ENCODE measurements at regions not wholly inside any gene's neighbourhood (a gene's known extent, or its start where the extent isn't known, plus 50 kb on each side); places are given as distances from the start of the nearest gene placed in this dataset.

DNA sequence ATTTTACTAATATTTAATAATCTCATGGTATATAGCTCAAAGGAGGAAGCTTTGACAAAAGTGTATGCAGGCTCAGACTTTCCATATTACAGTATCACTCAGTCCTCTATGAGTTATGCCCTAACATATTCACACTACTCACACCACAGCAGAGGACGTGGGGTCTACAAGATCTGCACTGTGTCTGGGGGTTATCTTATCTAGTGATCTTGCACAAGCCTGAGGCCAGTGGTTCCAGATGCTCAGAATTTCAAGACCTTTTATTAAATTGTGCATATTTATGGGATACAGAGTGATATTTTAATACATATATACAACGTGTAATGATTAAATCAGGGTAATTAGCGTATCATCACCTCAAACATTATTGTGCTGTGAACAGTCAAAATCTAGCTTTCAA, 933.1 kb downstream of the SQOR start:
- Mint-ChIP-seq H3K27ac (no peak overlapping the region), H3K4me3 (no peak overlapping the region), H3K27me3 (no peaks in the 10 kb centered on the region), H3K9me3 (peaks cover 46% of the 10 kb centered on the region), H3K4me1 (ENCODE audit: low read depth) (no peaks in the 10 kb centered on the region), H3K36me3 (ENCODE audit: low read depth) (no peaks in the 10 kb centered on the region)
- intact Hi-C loops (cut with micrococcal nuclease), result no loop called here

DNA sequence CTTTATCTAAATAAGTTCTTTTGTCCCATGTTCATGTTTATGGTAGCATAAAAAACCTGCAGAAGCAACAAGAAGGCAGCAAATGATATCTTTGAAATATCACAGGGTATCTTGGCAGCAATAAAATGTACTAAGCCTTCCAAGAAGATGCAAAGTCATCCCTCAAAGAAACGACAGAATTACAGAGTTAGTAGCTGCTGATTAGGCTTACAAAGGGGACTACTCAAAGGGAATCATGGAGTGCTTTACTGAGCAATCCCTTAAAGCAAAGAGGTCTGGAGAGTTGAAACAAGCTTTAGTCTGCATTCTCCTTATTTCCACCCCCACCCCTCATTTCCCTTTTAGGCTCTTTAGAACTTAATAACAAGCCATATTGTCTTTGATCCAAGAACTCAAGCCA, 935.0 kb downstream of the SQOR start:
- Mint-ChIP-seq H3K27ac (no peak overlapping the region), H3K4me3 (no peak overlapping the region), H3K27me3 (no peaks in the 10 kb centered on the region), H3K36me3 (ENCODE audit: low read depth) (no peaks in the 10 kb centered on the region), H3K9me3 (peaks cover 41% of the 10 kb centered on the region), H3K4me1 (ENCODE audit: low read depth) (no peaks in the 10 kb centered on the region)
- intact Hi-C loops (cut with micrococcal nuclease), result no loop called here

DNA sequence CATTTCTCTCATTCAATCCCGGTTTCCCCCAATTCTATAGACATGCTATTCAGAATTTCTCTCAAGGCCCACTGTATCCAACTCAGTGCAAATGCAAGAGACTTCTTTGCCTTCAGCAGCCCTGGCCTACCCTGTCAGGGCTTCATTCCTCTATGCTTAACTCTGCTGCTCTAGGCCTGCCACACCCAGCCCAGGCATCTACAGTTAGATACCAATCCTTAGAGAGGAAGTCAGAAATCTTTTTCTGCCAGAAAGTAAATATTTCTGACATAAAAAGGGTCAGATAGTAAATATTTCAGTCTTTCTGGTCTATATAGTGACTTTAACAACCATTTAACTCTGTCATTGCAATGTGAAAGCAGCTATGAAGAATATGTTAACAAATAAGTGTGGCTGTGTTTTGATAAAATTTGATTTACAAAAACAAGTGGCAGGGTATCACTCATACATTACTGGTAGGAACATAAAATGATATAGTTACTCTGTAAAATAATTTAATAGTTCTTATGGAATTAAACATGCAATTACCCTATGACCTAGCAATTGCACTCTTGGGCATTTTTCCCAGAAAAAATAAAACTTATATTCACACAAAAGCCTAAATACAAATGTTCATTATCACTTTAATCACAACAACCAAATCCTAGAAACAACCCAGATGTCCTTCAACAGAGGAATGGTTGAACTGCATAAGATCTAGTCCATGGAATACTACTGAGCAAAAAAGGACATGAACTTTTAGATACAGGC, 942.0 kb downstream of the SQOR start:
- no peak overlapping the region for H3K4me3 Mint-ChIP-seq
- H3K4me1 Mint-ChIP-seq (ENCODE audit: low read depth), result no peaks in the 10 kb centered on the region
- peaks cover 45% of the 10 kb centered on the region for H3K9me3 Mint-ChIP-seq
- intact Hi-C loops (cut with micrococcal nuclease), result no loop called here
- no peaks in the 10 kb centered on the region for H3K36me3 Mint-ChIP-seq (ENCODE audit: low read depth)
- H3K27me3 Mint-ChIP-seq, result no peaks in the 10 kb centered on the region
- no peak overlapping the region for H3K27ac Mint-ChIP-seq

DNA sequence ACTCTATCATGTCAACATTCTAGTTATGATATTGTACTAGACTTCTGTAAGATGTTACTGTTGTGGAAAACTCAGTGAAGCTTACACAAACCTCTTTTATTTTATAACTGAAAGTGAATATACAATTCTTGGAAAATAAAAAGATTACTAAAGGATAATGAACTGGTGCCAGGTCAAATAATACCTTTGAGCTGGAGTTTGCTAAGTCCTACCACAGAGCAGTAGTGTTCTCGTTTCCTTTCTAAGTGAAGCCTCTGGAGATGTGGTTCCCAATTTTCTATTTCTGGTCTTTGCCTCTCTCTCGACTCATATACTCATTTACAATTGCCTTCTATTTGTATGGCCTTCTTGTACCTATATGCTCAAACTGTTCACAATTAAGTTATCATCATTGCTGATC, 942.9 kb downstream of the SQOR start:
- intact Hi-C loops (cut with micrococcal nuclease), result no loop called here
- Mint-ChIP-seq H3K9me3 (peaks cover 38% of the 10 kb centered on the region), H3K4me1 (ENCODE audit: low read depth) (no peaks in the 10 kb centered on the region), H3K27ac (no peak overlapping the region), H3K4me3 (no peak overlapping the region), H3K27me3 (no peaks in the 10 kb centered on the region), H3K36me3 (ENCODE audit: low read depth) (no peaks in the 10 kb centered on the region)

DNA sequence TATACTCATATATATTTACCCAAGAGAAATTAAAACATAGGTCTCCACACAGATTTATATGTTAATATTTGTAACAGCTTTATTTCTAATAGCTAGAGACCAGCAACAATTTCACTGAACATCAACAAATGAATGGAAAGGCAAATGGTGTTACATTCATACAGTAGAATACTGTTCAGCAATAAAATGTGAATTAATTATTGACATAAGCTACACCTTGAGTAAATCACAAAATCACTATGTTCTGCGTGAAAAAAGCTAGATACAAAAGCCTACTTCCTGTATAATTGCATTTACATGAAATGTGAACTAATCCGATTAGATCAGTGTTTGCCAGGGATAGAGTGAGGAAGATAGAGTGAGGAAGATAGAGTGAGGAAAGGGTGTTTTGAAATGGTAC, 945.7 kb downstream of the SQOR start:
- intact Hi-C loops (cut with micrococcal nuclease), result no loop called here
- Mint-ChIP-seq H3K4me1 (ENCODE audit: low read depth) (no peaks in the 10 kb centered on the region), H3K36me3 (ENCODE audit: low read depth) (no peaks in the 10 kb centered on the region), H3K4me3 (no peak overlapping the region), H3K9me3 (peaks cover 33% of the 10 kb centered on the region), H3K27ac (no peak overlapping the region), H3K27me3 (no peaks in the 10 kb centered on the region)

DNA sequence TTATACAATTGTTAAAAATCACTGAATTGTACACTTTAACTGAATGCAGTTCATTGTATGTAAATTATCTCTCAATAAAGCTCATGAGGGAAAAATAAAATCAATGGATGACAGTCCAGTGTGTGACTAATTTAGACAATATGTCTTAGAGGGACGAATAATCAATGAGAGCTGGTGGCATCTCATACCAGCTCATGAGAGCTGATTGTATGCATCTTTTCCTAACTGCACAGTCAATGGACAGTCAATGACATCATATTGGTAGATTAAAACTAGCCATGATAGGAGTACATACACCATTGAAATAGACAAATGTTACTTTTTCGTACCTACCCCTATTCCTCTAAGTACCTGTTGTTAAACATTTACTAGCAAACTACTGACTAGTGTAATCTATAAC, 946.1 kb downstream of the SQOR start:
- intact Hi-C loops (cut with micrococcal nuclease), result no loop called here
- Mint-ChIP-seq H3K4me1 (ENCODE audit: low read depth) (no peaks in the 10 kb centered on the region), H3K36me3 (ENCODE audit: low read depth) (no peaks in the 10 kb centered on the region), H3K27ac (no peak overlapping the region), H3K4me3 (no peak overlapping the region), H3K9me3 (peaks cover 34% of the 10 kb centered on the region), H3K27me3 (no peaks in the 10 kb centered on the region)

DNA sequence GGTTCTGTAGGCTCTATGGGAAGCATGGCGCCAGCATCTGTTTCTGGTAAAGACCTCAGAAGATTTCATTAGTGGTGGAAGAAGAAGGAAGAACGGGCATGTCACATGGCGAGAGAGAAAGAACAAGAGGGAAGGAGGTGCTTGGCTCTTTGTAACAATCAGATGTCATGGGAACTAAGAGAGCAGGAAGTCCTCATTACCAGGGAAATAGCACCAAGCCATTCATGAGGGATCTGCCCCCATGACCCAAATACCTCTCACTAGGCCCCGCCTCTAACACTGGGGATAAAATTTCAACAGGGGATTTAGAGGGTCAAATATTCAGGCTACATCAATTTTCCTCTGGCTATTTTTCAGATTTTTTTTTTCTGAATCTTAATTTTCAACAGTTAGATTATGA, 954.3 kb downstream of the SQOR start:
- H3K36me3 Mint-ChIP-seq (ENCODE audit: low read depth), result no peaks in the 10 kb centered on the region
- H3K4me1 Mint-ChIP-seq (ENCODE audit: low read depth), result no peaks in the 10 kb centered on the region
- intact Hi-C loops (cut with micrococcal nuclease), result no loop called here

DNA sequence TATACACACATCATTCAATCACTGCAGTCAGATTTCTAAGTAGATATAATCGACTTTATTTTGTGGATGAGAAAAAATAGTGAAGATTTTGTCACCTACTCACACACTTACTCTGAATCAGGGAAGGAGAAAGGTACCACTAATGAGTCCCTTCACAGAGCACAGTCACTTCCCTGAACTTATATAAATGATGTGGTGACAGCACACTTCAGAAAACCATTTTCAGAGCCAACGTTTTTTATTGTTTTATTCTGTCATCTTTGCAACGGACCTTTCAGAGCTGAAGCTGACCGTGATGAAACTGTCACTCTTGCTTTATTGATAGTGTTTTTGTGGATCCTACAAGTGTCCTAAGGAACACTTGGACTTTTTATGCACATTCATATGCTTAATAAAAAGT, 956.6 kb downstream of the SQOR start:
- no peaks in the 10 kb centered on the region for H3K36me3 Mint-ChIP-seq (ENCODE audit: low read depth)
- H3K9me3 Mint-ChIP-seq, result peaks cover 53% of the 10 kb centered on the region
- no peak overlapping the region for H3K4me3 Mint-ChIP-seq
- no peaks in the 10 kb centered on the region for H3K27me3 Mint-ChIP-seq
- no peaks in the 10 kb centered on the region for H3K4me1 Mint-ChIP-seq (ENCODE audit: low read depth)
- intact Hi-C loops (cut with micrococcal nuclease), result no loop called here
- no peak overlapping the region for H3K27ac Mint-ChIP-seq

More for the DNA sequence above, 954.3 kb downstream of the SQOR start:
- H3K4me3 Mint-ChIP-seq, result no peak overlapping the region
- H3K27ac Mint-ChIP-seq, result no peak overlapping the region
- H3K27me3 Mint-ChIP-seq, result no peaks in the 10 kb centered on the region
- peaks cover 62% of the 10 kb centered on the region for H3K9me3 Mint-ChIP-seq

DNA sequence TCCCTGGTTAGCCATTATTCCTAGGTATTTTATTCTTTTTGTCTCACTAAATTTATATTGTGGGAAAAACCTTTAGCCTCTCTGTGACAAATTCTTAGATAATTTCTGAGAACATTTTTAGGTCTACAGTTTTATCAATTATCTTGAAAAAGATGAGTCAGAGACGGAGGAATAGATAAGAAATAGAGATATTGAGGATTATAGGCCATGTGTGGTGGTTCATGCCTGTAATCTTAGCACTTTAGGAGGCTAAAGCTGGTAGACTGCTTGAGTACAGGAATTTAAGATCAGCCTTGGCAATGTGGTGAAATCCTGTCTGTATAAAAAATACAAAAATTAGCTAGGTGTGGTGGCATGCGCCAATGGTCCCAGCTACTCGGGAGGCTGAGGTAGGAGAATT, 960.2 kb downstream of the SQOR start:
- Mint-ChIP-seq H3K4me3 (no peak overlapping the region), H3K4me1 (ENCODE audit: low read depth) (no peaks in the 10 kb centered on the region), H3K36me3 (ENCODE audit: low read depth) (no peaks in the 10 kb centered on the region), H3K27ac (no peak overlapping the region), H3K9me3 (peaks cover 33% of the 10 kb centered on the region), H3K27me3 (no peaks in the 10 kb centered on the region)
- intact Hi-C loops (cut with micrococcal nuclease), result no loop called here

DNA sequence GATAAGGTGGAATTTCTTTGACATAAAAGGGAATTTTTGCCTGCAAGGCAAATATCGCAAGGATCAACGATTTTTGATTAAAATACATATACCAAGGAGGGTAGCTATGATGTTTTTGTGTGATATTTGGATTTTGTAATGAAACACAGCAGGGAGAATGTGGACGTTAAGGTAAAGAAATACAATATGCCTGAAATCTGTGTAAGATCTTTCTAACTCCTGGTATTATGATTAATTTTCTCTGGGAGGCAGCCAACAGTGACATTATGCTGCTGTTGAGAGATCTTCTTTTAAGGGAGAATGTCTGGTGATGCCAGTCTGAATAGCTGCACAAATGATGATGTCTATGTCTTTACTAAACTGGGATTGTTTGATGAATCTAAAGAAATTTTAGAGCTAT, 972.2 kb downstream of the SQOR start:
- Mint-ChIP-seq H3K27ac (no peak overlapping the region), H3K36me3 (ENCODE audit: low read depth) (no peaks in the 10 kb centered on the region), H3K4me1 (ENCODE audit: low read depth) (no peaks in the 10 kb centered on the region), H3K27me3 (no peaks in the 10 kb centered on the region), H3K4me3 (no peak overlapping the region), H3K9me3 (no peaks in the 10 kb centered on the region)
- intact Hi-C loops (cut with micrococcal nuclease), result loop anchor here (10.0 kb wide), 1 partner anchor 58 kb away; no protein-coding TSS in a partner anchor

DNA sequence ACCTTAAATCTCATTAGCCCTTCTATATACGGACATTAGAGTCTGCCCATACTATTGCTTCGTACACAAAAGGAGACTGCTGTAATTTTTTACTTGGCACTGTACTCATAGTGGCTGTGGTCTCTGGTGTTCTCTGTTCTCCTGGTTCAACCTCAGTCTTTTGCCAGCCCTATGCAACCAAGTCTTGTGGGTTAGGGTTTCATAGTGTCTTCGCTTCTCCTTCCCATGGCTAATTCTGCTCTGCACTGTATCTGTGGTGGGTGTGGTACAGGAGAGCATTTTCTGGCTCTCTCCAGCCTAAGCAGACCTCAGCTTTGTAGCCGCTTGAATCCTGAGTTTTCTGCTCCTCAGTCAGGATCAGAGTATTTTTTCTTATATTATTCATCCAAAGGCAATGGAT, 981.2 kb downstream of the SQOR start:
- no peak overlapping the region for H3K27ac Mint-ChIP-seq
- intact Hi-C loops (cut with micrococcal nuclease), result no loop called here
- no peaks in the 10 kb centered on the region for H3K36me3 Mint-ChIP-seq (ENCODE audit: low read depth)
- H3K9me3 Mint-ChIP-seq, result peaks cover 37% of the 10 kb centered on the region
- H3K4me3 Mint-ChIP-seq, result no peak overlapping the region
- H3K27me3 Mint-ChIP-seq, result no peaks in the 10 kb centered on the region
- no peaks in the 10 kb centered on the region for H3K4me1 Mint-ChIP-seq (ENCODE audit: low read depth)

DNA sequence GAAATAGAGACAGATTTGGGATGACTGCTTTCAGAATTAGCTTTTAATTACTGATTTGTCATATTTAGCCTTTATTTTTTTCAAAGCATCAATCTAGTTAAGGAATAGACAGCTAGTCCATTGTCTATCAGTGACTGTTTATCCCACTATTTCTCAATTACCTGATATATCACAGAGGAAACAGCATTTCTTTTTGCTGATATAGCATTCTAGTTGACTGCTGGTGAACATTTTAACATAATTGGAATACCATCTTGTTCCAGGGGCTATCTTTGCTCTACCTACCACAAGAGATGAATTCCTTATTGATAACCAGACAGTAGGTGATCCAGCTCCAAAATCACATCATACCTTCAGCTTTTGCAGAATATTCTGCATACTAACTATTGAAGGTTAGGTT, 982.7 kb downstream of the SQOR start:
- H3K4me1 Mint-ChIP-seq (ENCODE audit: low read depth), result no peaks in the 10 kb centered on the region
- intact Hi-C loops (cut with micrococcal nuclease), result no loop called here
- H3K27me3 Mint-ChIP-seq, result no peaks in the 10 kb centered on the region
- no peak overlapping the region for H3K27ac Mint-ChIP-seq
- no peak overlapping the region for H3K4me3 Mint-ChIP-seq
- H3K36me3 Mint-ChIP-seq (ENCODE audit: low read depth), result no peaks in the 10 kb centered on the region
- H3K9me3 Mint-ChIP-seq, result peaks cover 37% of the 10 kb centered on the region

DNA sequence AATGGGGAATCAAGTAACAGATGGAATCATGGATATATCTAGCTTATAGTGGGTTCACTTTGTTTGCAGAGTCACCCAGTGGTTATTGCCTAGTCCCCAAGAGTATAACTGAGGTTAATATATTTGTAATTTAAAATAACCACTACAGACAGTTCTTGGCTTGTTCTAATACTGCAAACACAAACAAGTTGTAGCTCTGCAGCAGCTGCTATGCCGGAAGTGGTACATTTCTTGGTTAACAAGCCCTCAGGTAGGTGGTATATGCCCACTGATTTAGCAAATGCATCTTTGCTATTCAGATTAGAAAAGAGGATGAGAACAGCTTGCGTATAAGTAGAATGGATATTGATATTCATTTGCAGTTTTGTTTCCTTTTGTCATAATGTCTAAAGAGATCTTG, 984.2 kb downstream of the SQOR start:
- H3K4me3 Mint-ChIP-seq, result no peak overlapping the region
- intact Hi-C loops (cut with micrococcal nuclease), result no loop called here
- no peaks in the 10 kb centered on the region for H3K36me3 Mint-ChIP-seq (ENCODE audit: low read depth)
- no peak overlapping the region for H3K27ac Mint-ChIP-seq
- H3K4me1 Mint-ChIP-seq (ENCODE audit: low read depth), result no peaks in the 10 kb centered on the region
- H3K9me3 Mint-ChIP-seq, result peaks cover 41% of the 10 kb centered on the region
- H3K27me3 Mint-ChIP-seq, result no peaks in the 10 kb centered on the region

DNA sequence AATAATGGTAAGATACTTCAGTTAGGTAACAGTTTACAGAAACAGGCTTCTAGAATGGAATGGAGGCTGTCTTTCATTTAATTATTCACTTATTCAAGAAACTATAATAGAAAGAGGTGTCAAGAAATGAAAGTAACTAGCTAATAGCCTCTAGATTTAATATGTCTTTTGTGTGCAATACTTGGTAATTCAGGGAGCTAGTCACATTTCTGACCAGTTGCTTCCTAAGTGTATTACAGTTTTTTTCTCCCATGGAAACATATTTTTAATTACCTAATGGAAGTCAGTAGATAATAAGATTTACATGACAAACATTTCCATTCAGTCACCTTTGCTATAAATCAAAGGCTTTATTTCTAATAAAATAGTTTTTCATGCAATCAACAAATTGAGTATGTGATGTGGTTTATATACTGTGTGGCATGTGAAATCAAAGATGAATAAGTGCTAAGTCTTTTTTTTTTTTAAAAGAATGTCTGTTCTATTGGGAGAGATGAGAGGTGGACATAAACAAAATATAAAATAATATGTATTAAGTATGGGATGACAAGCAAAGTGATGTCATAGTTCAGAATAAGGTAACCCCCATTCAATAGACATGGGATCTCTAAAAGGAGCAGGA, 985.7 kb downstream of the SQOR start:
- intact Hi-C loops (cut with micrococcal nuclease), result loop anchor here (10.0 kb wide), 1 partner anchor 266 kb away; no protein-coding TSS in a partner anchor
- Mint-ChIP-seq H3K36me3 (ENCODE audit: low read depth) (no peaks in the 10 kb centered on the region), H3K4me1 (ENCODE audit: low read depth) (no peaks in the 10 kb centered on the region), H3K27ac (no peak overlapping the region), H3K27me3 (no peaks in the 10 kb centered on the region), H3K4me3 (no peak overlapping the region), H3K9me3 (peaks cover 48% of the 10 kb centered on the region)

DNA sequence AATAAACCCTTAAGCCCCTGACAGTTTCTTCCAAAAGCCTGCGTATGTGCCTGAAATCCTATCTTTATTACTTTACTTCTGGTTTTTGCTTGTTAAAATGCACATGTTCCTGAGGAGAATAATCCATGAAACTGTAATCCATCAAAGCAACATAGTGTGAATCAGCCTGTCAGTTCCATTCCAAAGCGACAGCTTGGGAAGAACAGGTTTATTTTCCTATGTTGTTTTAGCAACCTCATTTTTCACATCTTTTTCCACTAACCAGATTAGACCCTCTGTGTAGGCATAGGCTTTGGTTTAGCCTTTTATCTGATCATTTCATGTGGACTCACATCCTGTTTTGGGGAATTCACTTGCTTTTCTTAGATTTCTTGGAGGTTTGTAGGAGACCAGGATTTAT, 988.0 kb downstream of the SQOR start:
- peaks cover 48% of the 10 kb centered on the region for H3K9me3 Mint-ChIP-seq
- no peaks in the 10 kb centered on the region for H3K4me1 Mint-ChIP-seq (ENCODE audit: low read depth)
- no peak overlapping the region for H3K4me3 Mint-ChIP-seq
- H3K27me3 Mint-ChIP-seq, result no peaks in the 10 kb centered on the region
- no peak overlapping the region for H3K27ac Mint-ChIP-seq
- no peaks in the 10 kb centered on the region for H3K36me3 Mint-ChIP-seq (ENCODE audit: low read depth)
- intact Hi-C loops (cut with micrococcal nuclease), result loop anchor here (10.0 kb wide), 1 partner anchor 268 kb away; no protein-coding TSS in a partner anchor
